ENCODE measurements at regions not wholly inside any gene's neighbourhood (a gene's known extent, or its start where the extent isn't known, plus 50 kb on each side); places are given as distances from the start of the nearest gene placed in this dataset.

GRCh38 chr12:98439981-98440581, 75.3 kb upstream of the TMPO start:
- peak overlapping the region; percentile 83 for H3K27ac ChIP-seq
- H3K36me3 ChIP-seq (ENCODE audit: insufficient read depth, low read length): no peaks in the 10 kb centered on the region
- peak overlapping the region; percentile 21 for H3K4me3 ChIP-seq
- peaks cover 6% of the 10 kb centered on the region; the same call in 1 of the 2 replicates for H3K9me3 ChIP-seq (ENCODE audit: low read depth, low read length)
- TF ChIP-seq FOXP2 (optimal IDR thresholded peaks at IDR 0.05; ENCODE audit: control extremely low read depth, extremely low read length, insufficient read depth) (no peak), EZH2 (IDR thresholded peaks at IDR 0.05) (no peak), POLR2AphosphoS5 (IDR thresholded peaks at IDR 0.05; ENCODE audit: borderline replicate concordance, low read depth, low read length) (no peak)
- no peak overlapping the region for H3K9ac ChIP-seq (ENCODE audit: insufficient read length)
- DNase-seq (ENCODE audit: low read depth, low spot score): peak; percentile 99

DNA sequence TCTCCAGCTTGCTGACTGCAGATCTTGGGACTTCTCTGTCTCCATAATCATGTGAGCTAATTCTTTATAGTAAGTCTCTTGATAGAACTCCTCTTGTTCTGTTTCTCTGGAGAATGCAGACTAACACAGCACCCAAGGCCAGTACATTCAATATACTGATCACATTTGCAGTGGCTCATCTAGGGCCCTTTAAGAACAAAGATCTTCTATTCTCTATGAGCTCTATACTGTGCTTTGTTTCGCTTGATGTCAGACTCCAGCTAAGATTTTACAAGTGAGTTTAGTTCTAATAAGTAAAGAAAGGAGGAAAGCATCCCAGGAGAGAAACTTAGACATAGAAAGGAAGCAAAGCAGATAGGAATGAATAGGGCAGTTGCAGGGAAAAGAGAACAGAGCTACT, 69.3 kb upstream of the TMPO start:
- no peaks in the 10 kb centered on the region for H3K9me3 ChIP-seq (ENCODE audit: low read depth, low read length)
- DNase-seq (ENCODE audit: low read depth, low spot score): no peak
- TF ChIP-seq POLR2AphosphoS5 (IDR thresholded peaks at IDR 0.05; ENCODE audit: borderline replicate concordance, low read depth, low read length): no peak
- TF ChIP-seq FOXP2 (optimal IDR thresholded peaks at IDR 0.05; ENCODE audit: control extremely low read depth, extremely low read length, insufficient read depth): no peak
- no peak for TF ChIP-seq EZH2 (IDR thresholded peaks at IDR 0.05)
- no peaks in the 10 kb centered on the region for H3K36me3 ChIP-seq (ENCODE audit: insufficient read depth, low read length)
- no peak overlapping the region for H3K27ac ChIP-seq
- H3K4me3 ChIP-seq: no peak overlapping the region
- H3K9ac ChIP-seq (ENCODE audit: insufficient read length): no peak overlapping the region

- no peaks in the 10 kb centered on the region for H3K9me3 ChIP-seq (ENCODE audit: low read depth, low read length)
- H3K27ac ChIP-seq: no peak overlapping the region
- H3K4me3 ChIP-seq: no peak overlapping the region
- TF ChIP-seq FOXP2 (optimal IDR thresholded peaks at IDR 0.05; ENCODE audit: control extremely low read depth, extremely low read length, insufficient read depth) (no peak), POLR2AphosphoS5 (IDR thresholded peaks at IDR 0.05; ENCODE audit: borderline replicate concordance, low read depth, low read length) (no peak), EZH2 (IDR thresholded peaks at IDR 0.05) (no peak)
- no peak overlapping the region for H3K9ac ChIP-seq (ENCODE audit: insufficient read length)
- H3K36me3 ChIP-seq (ENCODE audit: insufficient read depth, low read length): no peaks in the 10 kb centered on the region
- DNase-seq (ENCODE audit: low read depth, low spot score): no peak
These were observed 68.7 kb upstream of the TMPO start for GRCh38 chr12:98446682-98447081.

DNA sequence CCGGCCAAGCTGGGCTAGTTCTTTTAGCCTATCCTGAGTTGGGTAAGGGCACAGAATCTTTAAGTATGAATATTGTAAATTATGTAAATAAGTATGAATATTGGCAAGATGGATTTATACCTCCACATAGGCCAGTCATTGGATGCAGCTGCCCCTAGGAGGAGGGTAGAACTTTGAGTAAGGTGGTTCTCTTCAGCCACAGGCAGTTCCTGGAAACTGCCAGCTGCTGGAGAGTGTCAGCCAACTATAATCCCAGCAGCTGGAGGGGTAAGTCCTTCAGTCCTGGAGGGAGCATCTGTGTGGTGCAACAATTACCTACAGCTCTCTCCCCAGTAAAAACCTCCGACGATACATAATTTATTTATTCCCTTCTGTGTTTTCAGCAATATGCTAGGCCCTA, 65.8 kb upstream of the TMPO start:
- no peak for DNase-seq (ENCODE audit: low read depth, low spot score)
- H3K27ac ChIP-seq: no peak overlapping the region
- H3K9me3 ChIP-seq (ENCODE audit: low read depth, low read length): no peaks in the 10 kb centered on the region
- no peak overlapping the region for H3K9ac ChIP-seq (ENCODE audit: insufficient read length)
- TF ChIP-seq POLR2AphosphoS5 (IDR thresholded peaks at IDR 0.05; ENCODE audit: borderline replicate concordance, low read depth, low read length) (no peak), EZH2 (IDR thresholded peaks at IDR 0.05) (no peak), FOXP2 (optimal IDR thresholded peaks at IDR 0.05; ENCODE audit: control extremely low read depth, extremely low read length, insufficient read depth) (no peak)
- H3K4me3 ChIP-seq: no peak overlapping the region
- H3K36me3 ChIP-seq (ENCODE audit: insufficient read depth, low read length): no peaks in the 10 kb centered on the region

- H3K4me3 ChIP-seq: no peak overlapping the region
- no peaks in the 10 kb centered on the region for H3K36me3 ChIP-seq (ENCODE audit: insufficient read depth, low read length)
- no peak for DNase-seq (ENCODE audit: low read depth, low spot score)
- H3K27ac ChIP-seq: no peak overlapping the region
- H3K9ac ChIP-seq (ENCODE audit: insufficient read length): no peak overlapping the region
- no peaks in the 10 kb centered on the region for H3K9me3 ChIP-seq (ENCODE audit: low read depth, low read length)
- TF ChIP-seq EZH2 (IDR thresholded peaks at IDR 0.05) (no peak), POLR2AphosphoS5 (IDR thresholded peaks at IDR 0.05; ENCODE audit: borderline replicate concordance, low read depth, low read length) (no peak), FOXP2 (optimal IDR thresholded peaks at IDR 0.05; ENCODE audit: control extremely low read depth, extremely low read length, insufficient read depth) (no peak)
These were observed 62.3 kb upstream of the TMPO start for GRCh38 chr12:98453070-98453469.

DNA sequence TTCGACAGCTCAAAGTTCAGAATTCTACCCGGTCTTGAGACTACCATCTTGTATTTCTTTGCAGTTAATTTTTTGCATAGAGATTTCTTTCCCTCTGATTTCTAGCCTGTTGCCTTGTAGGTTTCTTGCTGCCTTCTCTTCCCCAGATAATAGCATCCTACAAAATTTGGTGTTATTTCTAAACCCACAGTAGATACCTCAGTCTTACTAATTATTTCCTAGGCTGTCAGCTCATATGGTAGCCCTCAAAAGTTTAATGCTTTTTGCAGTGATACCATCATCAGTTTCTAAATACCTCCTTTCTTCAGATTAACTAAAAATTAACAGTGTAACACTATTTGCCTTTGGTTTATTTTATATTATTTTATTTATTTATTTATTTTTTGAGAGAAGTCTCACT, 61.9 kb upstream of the TMPO start:
- TF ChIP-seq FOXP2 (optimal IDR thresholded peaks at IDR 0.05; ENCODE audit: control extremely low read depth, extremely low read length, insufficient read depth) (no peak), POLR2AphosphoS5 (IDR thresholded peaks at IDR 0.05; ENCODE audit: borderline replicate concordance, low read depth, low read length) (no peak), EZH2 (IDR thresholded peaks at IDR 0.05) (no peak)
- Histone ChIP-seq H3K27ac (no peak overlapping the region), H3K9ac (ENCODE audit: insufficient read length) (no peak overlapping the region), H3K36me3 (ENCODE audit: insufficient read depth, low read length) (no peaks in the 10 kb centered on the region), H3K9me3 (ENCODE audit: low read depth, low read length) (no peaks in the 10 kb centered on the region), H3K4me3 (no peak overlapping the region)
- DNase-seq (ENCODE audit: low read depth, low spot score): no peak

- no peak for DNase-seq (ENCODE audit: low read depth, low spot score)
- Histone ChIP-seq H3K4me3 (no peak overlapping the region), H3K9me3 (ENCODE audit: low read depth, low read length) (no peaks in the 10 kb centered on the region), H3K9ac (ENCODE audit: insufficient read length) (no peak overlapping the region), H3K36me3 (ENCODE audit: insufficient read depth, low read length) (no peaks in the 10 kb centered on the region), H3K27ac (no peak overlapping the region)
- TF ChIP-seq EZH2 (IDR thresholded peaks at IDR 0.05) (no peak), POLR2AphosphoS5 (IDR thresholded peaks at IDR 0.05; ENCODE audit: borderline replicate concordance, low read depth, low read length) (no peak), FOXP2 (optimal IDR thresholded peaks at IDR 0.05; ENCODE audit: control extremely low read depth, extremely low read length, insufficient read depth) (no peak)
These were observed 59.3 kb upstream of the TMPO start for GRCh38 chr12:98456041-98456440.

DNA sequence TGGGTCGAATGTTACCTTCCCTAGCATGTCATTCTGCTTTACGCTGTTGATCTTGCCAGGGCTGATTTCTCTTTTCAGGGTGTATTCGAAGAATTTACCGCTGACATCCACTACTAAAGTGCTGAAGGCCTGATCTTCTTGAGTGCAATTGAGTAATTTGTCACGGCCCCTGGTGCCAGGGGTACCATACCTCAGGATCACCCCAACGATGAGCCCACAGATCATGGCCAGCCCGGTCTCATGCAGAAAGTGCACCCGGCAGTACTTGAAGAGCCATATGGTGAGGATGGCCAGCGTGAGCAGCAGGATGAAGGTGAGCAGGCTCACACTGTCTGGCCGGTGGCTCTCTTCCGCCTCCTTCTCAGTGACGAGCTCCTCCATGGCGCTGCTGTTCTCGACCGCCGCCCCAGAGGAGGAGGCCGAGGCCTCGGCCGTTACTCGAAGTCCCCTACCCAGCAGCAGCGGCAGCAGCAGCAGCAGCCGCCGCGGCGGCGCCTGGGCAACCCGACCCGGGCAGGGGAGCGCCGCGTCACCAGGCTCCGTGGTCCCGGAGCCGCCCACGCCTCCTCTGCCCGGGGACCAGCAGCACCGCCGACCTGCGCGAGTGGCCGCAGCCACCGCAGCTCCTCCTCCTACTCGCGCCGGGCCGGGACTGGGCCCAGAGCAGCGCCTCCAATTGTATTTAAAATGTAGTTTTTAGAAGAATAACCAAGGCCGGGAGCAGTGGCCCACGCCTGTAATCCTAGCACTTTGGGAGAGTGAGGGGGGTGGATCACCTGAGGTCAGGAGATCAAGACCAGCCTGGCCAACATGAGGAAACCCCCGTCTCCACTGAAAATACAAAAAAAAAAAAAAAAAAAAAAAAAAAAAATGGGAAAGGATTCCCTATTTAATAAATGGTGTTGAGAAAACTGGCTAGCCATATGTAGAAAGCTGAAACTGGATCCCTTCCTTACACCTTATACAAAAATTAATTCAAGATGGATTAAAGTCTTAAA, 58.5 kb upstream of the TMPO start:
- no peak overlapping the region for H3K9ac ChIP-seq (ENCODE audit: insufficient read length)

More for the DNA sequence above, 58.5 kb upstream of the TMPO start:
- DNase-seq (ENCODE audit: low read depth, low spot score): no peak
- H3K27ac ChIP-seq: no peak overlapping the region
- no peak overlapping the region for H3K4me3 ChIP-seq
- no peak for TF ChIP-seq POLR2AphosphoS5 (IDR thresholded peaks at IDR 0.05; ENCODE audit: borderline replicate concordance, low read depth, low read length)
- no peaks in the 10 kb centered on the region for H3K36me3 ChIP-seq (ENCODE audit: insufficient read depth, low read length)
- H3K9me3 ChIP-seq (ENCODE audit: low read depth, low read length): no peaks in the 10 kb centered on the region

Measured in SK-N-MC (cell line).